Hepatic stellate cell (primary cell): ENCODE measurements at regions not wholly inside any gene's neighbourhood (a gene's known extent, or its start where the extent isn't known, plus 50 kb on each side); places are given as distances from the start of the nearest gene placed in this dataset.

Experiments
- DNase-seq: peaks from one replicate; pipeline ENCODE4 v3.0.0; 2011; ENCODE audit warnings: low spot score

GRCh38 chr3:43979645-43980044, 262.0 kb upstream of the TOPAZ1 start:
- no peak for DNase-seq

DNA sequence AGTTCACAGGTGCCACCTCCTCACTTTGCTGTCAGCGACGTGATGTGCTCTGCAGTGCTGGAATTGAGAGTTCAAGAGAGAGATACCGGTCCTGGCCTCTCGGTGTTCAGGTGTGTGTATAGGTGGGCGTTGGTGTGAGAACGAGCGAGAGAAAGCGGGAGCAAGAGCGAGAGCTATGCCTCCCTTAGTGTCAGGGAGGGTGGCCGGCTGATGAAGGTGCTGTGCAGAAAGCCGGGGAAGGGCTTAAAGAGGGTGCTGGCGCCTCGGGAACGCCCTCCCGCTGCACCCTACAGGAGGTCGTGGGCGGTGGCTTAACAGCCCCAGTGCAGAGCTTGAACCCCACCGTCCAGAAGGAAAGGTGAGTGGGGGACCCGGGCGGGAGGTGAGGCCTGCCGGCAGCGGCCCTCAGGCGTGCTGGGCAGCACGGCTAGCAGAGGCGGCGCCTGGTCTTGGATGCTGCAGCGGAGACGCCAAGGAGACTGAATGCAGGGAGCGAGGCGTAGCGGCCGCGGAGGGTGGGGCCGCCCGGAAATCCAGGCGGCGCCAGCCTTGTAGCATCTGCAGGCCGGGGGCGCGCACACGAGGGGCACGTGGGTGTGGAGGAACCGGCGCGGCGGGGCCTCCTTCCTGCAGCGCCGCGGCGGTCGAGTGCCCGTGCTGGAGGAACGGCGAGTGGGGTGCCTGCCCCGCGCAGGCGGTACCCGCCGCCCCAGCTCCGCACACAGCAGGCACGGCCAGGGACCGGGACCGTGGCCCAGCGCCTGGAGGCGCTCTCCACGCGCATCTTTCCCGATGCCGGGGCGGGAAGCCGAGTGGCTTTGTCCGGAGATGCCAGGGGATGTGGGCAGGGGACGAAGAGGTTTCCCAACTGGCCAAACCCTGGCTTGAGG, 246.8 kb upstream of the TOPAZ1 start:
- peak; percentile 57 for DNase-seq

DNA sequence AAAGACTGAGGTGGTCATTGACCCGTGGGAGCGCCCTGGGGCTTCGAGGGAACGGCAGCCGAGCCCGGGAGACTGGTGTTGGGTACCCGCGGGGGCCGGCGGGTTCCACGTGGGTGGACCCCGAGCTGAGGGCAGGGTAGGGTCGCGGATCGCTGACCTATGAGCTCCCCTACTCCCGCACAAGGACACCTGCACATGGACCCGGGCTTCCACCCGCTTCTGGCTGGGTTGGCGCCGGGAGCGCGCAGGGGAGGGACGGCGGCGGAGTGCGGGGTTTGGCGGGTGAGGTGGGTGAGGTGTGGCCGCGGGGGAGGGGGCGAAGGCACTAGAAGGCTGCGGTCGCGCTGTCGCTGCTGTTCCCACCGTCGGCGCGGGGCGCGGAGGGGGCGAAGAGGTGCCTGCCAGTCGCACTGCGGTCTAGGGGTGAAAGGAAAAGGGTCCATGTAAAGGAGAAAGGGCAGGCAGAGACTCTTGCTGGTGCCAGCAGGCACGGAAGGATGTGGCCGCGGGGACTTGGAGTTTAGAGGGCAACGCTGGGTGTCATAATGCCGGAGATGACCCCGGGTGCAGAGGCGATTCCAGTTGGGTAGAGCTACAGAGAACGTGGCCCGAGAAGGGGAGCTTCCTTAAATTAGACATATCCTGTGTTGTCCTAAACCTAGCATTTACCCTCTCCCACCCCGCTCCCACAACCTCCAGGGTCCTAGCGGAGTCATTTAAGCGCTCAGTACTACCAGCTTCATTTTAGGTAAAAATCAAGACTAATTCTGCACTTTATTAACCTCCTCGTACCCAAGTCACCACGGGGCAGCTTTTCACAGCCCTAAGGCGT, 245.9 kb upstream of the TOPAZ1 start:
- DNase-seq, result peak; percentile 30

GRCh38 chr3:43996379-43997301, 245.0 kb upstream of the TOPAZ1 start:
- DNase-seq, result peak; percentile 71

DNA sequence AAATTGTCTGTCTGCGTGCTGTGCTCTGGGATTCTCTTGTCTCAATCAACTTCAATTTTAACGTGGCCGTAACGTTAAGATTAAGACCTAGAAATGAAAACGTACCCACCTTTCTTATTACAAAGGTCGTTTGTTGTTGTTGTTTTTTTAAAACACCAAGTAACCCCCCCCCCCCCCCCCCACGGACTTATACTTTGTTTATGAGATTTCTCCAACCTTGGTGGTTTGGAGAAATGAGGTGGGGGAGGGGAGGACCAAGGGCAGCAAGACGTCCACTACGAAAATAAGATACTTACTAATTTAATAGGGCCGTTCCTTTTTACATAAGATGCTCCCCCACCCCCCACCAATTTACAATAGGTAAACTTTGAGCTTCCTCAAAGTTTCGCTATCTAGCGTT, 244.4 kb upstream of the TOPAZ1 start:
- no peak for DNase-seq

GRCh38 chr3:43997788-43998369, 243.8 kb upstream of the TOPAZ1 start:
- DNase-seq, result peak; percentile 30

DNA sequence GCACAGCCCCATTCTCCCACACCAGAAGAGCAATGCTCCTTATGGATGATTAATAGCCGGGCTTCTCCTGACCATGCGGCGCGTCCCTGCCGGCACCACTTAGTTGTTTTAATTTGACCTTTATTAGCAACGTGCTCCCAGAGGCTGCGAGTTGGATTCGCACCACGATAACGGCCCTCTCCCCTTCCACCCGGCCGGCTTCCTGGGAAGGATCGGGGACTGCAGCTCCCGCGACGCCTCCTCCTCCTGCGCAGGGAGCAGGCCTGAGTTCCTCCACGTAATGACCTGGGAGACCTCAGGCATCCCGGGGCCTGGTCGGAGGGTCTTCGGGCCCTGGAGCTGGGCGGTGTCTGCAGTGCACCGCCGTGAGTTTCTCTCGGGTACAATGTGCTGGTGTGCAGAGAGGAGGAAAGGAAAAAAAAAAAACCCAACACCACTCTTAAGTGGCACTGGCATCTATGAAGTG, 243.3 kb upstream of the TOPAZ1 start:
- DNase-seq, result no peak

DNA sequence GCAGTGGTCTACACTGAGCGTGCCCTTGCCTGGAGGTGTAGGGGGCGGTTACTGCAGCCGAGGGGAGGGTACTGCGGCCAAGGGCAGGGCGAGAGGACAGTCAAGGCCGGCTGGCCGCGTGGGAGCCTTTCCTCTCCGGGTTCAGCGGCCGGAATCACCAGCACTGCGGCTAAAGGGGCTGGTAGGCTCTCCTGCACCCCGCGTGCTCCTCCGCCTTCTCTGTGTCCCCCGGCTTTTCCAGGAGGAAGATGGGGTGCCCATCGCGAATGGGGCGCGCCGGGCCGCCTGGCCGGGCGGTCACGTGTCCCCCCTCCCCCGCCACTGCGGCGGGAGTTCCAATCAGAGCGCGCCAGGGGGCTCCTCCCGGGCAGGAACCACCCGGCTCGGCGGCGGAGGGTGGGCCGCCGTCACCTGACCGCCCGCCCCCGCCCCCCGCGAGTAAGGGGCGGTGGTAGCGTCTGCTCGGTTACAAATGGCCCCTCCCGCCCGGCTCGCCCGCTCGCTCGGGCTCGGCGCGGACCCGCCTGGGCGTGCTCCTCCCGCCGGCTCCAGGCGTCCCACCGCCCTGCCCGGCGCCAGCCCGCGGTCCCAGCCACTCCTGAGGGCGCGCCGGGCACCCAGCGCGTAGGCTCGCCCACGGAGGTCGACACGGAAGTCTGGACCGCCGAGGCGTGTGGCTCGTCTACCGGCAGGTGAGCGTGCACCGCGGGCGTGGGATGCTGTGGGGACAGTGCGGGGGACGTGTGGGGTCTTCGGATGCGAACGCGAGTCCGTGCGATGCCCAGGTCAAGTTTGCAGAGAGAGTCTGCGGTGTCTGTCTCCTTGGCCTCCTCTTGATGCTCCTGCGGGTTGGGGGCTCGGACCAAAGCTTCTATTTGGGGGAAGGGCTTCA, 242.6 kb upstream of the TOPAZ1 start:
- DNase-seq, result peak; percentile 82

GRCh38 chr3:43999728-44000319, 241.9 kb upstream of the TOPAZ1 start:
- DNase-seq, result no peak

DNA sequence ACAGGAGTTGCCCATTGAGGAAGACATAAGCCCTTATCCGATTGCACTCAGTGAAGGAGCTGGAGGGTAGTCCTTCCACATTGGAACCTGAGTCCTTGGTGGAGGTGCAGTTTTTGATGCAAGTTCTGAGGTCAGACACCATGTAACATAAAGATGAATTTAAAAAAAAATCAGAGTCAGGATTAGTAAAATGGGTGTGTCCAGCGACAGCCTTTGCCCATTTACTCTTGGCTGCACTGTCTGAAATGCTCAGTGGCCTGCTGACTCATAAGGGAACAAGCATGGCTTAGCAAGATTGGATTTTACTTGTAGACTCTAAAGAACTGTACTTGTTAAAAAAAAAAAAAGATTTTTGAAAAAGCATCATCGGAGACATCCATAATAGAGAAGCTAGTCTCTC, 241.1 kb upstream of the TOPAZ1 start:
- DNase-seq, result peak; percentile 67

- DNase-seq, result peak; percentile 35
Observed at GRCh38 chr3:44001072-44001471, 240.6 kb upstream of the TOPAZ1 start.

- no peak for DNase-seq
Observed at GRCh38 chr3:44003801-44004200, 237.9 kb upstream of the TOPAZ1 start.

DNA sequence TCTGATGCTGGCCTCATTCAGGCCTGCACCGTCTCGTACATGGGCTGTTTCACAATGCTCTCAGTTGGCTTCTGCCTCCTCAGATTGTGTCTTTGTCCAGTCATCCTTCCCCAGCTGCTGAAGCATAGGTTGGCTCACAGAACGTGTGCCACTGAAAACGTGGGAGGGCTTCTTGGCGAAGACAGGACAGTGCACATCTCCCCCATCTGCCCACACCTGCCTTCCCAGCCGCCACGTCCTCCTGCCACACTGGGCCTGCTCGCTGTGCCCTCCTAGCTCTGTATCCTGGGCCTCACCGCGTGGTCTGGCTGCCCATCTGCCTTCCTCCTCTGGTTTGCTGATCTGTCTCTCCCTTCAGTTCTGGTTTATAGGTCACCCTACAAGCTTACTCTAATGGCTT, 230.0 kb upstream of the TOPAZ1 start:
- DNase-seq, result no peak

DNA sequence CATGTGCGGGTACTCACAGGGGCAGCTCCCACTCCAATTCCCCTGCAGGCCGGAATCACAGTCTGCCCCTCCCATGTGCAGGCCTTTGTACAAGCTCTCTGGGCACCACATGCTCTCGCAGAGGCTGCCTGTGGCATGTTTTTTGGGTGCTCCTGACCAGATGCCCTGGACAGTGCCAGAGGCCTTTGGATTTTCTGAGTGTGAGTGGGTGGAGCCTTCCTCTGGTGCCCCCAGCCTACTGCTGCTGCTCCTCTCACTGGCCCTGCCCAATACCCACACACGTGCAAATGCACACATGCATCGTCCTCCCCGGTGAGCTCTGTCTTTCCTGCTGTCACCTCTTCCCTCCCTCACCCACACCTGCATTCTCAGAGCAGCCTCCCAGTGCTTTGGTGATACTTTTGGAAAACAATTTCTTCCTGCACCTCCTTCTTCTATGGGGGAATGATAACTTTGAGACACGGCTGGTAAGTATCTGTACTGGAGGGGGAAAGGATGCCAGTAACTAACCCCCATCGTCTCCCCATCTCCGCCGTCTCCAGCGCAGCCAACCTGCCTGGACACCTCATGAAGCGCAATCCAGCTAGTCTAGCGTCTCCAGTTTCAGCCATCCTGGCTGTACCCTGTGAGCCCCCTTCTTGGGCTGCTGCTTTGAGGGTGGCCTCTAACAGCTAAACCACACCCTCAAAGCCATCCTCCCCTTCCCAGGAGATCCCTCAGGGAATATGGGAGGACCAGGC, 229.4 kb upstream of the TOPAZ1 start:
- DNase-seq, result no peak

DNA sequence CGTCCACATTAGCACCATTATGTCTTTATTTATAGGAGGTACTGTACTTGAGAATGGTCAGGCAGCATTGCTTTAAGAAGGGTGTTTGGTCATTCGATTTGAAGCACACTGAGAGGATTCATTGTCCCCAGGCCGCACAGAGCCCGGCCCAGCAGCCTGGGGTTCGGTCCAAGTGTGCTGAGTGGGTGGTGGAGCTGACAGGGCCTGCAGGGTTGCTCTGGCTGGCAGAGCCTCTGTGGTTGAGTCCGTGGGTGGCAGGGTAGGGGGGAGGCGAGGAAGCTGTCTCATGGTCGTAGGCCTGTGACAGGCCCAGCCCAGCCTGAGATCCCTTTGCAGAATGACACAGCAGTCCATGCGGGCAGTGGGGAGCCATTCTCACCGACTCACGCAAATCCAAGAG, 227.7 kb upstream of the TOPAZ1 start:
- DNase-seq, result no peak

- no peak for DNase-seq
Observed at GRCh38 chr3:44015170-44015569, 226.5 kb upstream of the TOPAZ1 start.

DNA sequence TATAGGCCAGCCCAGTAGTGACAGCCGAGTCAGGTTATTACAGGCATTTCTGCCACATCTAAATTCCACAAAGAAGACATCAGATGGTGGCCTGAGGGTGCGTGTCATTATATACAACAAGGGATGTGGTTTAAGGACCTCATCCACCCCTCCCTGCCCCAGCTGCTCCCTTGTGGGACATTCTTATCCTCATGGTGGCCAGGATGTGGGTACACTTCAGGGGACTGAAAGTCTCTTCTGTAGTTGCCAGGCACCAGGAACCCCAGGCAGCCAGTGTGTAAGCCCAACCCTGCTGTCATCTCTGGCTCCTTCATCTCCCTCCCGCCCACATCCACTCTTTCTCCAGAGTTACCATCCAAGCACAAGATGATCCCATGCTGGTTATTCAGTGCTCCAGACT, 224.9 kb upstream of the TOPAZ1 start:
- peak; percentile 21 for DNase-seq

DNA sequence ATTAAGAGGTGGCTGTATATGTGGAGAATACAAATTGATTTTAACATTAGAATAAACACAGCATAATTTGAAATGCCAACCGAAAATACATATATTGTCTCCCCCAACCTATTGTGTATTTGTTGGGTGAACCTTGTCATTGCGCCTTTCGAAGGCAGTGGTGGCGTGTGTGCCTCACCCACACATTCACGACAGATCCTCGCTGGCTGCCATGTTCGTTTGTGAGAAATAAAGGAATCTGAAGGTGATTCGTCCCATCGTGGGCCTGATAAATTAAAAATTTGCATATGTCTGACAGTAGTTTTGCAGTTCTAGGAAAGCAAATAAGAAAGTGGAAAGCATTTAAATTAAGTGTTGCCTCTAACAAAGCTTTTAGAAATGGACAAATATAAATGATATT, 222.8 kb upstream of the TOPAZ1 start:
- no peak for DNase-seq

DNA sequence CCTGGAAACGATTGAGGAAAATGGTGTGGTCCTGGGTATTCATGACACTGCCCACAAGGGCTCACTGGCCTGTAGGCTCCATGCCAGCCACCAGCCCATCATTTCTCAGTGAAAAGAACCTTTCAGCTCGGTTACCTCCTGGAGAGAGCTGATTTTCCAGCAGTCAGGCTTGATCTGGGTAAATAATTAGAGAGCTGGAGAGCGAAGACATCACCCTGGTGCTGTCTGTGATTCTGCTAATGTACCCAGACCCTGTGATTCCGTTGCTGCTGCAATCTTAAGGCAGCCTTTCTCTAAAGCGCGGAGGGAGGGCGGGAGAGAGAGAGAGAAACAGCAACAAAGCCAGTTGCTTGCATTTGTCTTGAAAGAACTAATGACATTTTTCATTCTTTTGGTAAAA, 221.9 kb upstream of the TOPAZ1 start:
- DNase-seq, result no peak
